Activated naive CD4-positive, alpha-beta T cell treated with anti-CD3 and anti-CD28 coated beads for 36 hours (primary cell): ENCODE measurements at regions not wholly inside any gene's neighbourhood (a gene's known extent, or its start where the extent isn't known, plus 50 kb on each side); places are given as distances from the start of the nearest gene placed in this dataset.

Experiments
- CTCF ChIA-PET: fragments of 350-600 bp; sonication (Branson Sonifier 250); formaldehyde crosslinking; loops from one replicate; lab custom pipeline; 2021; ENCODE audit warnings: antibody characterized with exemption; lab: Charles Lee
- DNase-seq: peaks from one replicate; pipeline ENCODE4 v3.0.0-alpha.2; 2020
- H3K27ac Mint-ChIP-seq: one replicate; pipeline ENCODE4 v1.8.0; 2021; ENCODE audit warnings: mild to moderate bottlenecking, mixed read lengths
- H3K27me3 Mint-ChIP-seq: one replicate; pipeline ENCODE4 v1.8.0; 2021; ENCODE audit warnings: low read depth, mixed read lengths
- H3K36me3 Mint-ChIP-seq: one replicate; pipeline ENCODE4 v1.8.0; 2021; ENCODE audit warnings: low read depth, mixed read lengths
- H3K4me1 Mint-ChIP-seq: one replicate; pipeline ENCODE4 v1.8.0; 2021; ENCODE audit warnings: low read depth, mixed read lengths
- H3K4me3 Mint-ChIP-seq: one replicate; pipeline ENCODE4 v1.8.0; 2021; ENCODE audit warnings: mild to moderate bottlenecking, moderate library complexity, mixed read lengths
- H3K9me3 Mint-ChIP-seq: one replicate; pipeline ENCODE4 v1.8.0; 2021; ENCODE audit warnings: mixed read lengths
- intact Hi-C: fragments of 100-400 bp; cut with micrococcal nuclease; formaldehyde crosslinking; loops from one replicate; pipeline ENCODE4 v1.15.1; 2023

- Mint-ChIP-seq H3K4me3 (no peak overlapping the region), H3K27me3 (no peaks in the 10 kb centered on the region), H3K9me3 (no peaks in the 10 kb centered on the region), H3K27ac (no peak overlapping the region), H3K4me1 (no peaks in the 10 kb centered on the region), H3K36me3 (no peaks in the 10 kb centered on the region)
- CTCF ChIA-PET: interaction anchor here (0.9 kb wide), 1 partner anchor 12 kb away, joined by 3 read pairs; no protein-coding TSS in a partner anchor
- no peak for DNase-seq
- intact Hi-C loops: no loop called here
These were observed 194.2 kb upstream of the CHD1 start for GRCh38 chr5:99122976-99123375.

DNA sequence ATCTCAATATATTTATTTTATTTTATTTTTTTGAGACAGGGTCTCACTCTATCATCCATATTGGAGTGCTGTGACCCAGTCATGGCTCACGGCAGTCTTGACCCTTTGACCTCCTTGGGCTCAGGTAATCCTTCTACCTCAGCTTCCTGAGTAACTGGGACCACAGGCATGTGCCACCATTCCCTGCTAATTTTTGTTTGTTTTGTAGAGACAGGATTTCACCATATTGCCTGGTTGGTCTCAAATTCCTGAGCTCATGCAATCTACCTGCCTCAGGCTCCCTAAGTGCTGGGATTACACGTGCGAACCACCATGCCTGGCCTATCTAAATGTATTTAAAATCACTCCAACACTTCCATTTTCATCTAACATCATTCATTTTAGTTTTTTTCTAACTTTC, 190.5 kb upstream of the CHD1 start:
- Mint-ChIP-seq H3K4me1 (no peaks in the 10 kb centered on the region), H3K27me3 (no peaks in the 10 kb centered on the region), H3K4me3 (no peak overlapping the region), H3K27ac (no peak overlapping the region), H3K9me3 (no peaks in the 10 kb centered on the region), H3K36me3 (no peaks in the 10 kb centered on the region)
- CTCF ChIA-PET: no interaction called here
- intact Hi-C loops: no loop called here
- no peak for DNase-seq

DNA sequence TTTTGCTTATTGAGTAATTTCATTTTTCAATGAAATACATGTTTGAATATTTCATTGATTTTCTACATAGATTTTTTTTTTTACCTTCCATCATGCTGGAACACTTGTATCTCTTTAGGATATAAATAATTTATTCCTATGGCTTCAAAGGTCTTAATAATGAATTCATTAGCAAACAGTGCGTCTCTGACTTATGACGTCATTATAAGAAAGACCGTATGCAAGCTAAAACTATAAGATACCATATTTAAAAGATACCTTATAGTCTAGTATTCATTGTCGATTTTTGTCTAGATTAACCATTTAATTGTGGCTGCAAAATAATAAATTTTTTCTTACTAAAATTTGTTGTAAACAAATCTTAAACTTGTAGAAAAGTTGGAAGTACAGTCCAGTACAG, 187.7 kb upstream of the CHD1 start:
- H3K36me3 Mint-ChIP-seq: no peaks in the 10 kb centered on the region
- H3K9me3 Mint-ChIP-seq: no peaks in the 10 kb centered on the region
- no peak overlapping the region for H3K27ac Mint-ChIP-seq
- intact Hi-C loops: no loop called here
- H3K27me3 Mint-ChIP-seq: no peaks in the 10 kb centered on the region
- DNase-seq: no peak
- CTCF ChIA-PET: interaction anchor here (1.0 kb wide), 1 partner anchor 11 kb away, joined by 3 read pairs; no protein-coding TSS in a partner anchor
- no peak overlapping the region for H3K4me3 Mint-ChIP-seq
- no peaks in the 10 kb centered on the region for H3K4me1 Mint-ChIP-seq

- Mint-ChIP-seq H3K4me3 (no peak overlapping the region), H3K27ac (no peak overlapping the region), H3K36me3 (no peaks in the 10 kb centered on the region), H3K4me1 (no peaks in the 10 kb centered on the region), H3K27me3 (peaks cover 3% of the 10 kb centered on the region), H3K9me3 (no peaks in the 10 kb centered on the region)
- CTCF ChIA-PET: no interaction called here
- intact Hi-C loops: loop anchor here (10.0 kb wide), 2 partner anchors 1325 to 1935 kb away; no protein-coding TSS in a partner anchor
- DNase-seq: no peak
These were observed 181.1 kb upstream of the CHD1 start for GRCh38 chr5:99109894-99110293.

GRCh38 chr5:99105216-99105615, 176.4 kb upstream of the CHD1 start:
- intact Hi-C loops: loop anchor here (10.0 kb wide), 2 partner anchors 1330 to 1940 kb away; no protein-coding TSS in a partner anchor
- H3K4me1 Mint-ChIP-seq: no peaks in the 10 kb centered on the region
- DNase-seq: no peak
- no peaks in the 10 kb centered on the region for H3K36me3 Mint-ChIP-seq
- no peaks in the 10 kb centered on the region for H3K27me3 Mint-ChIP-seq
- H3K27ac Mint-ChIP-seq: no peak overlapping the region
- H3K4me3 Mint-ChIP-seq: no peak overlapping the region
- H3K9me3 Mint-ChIP-seq: no peaks in the 10 kb centered on the region
- CTCF ChIA-PET: interaction anchor here (0.6 to 2.5 kb wide), 10 partner anchors 8 to 1979 kb away, joined by 3 to 17 read pairs (median 4); no protein-coding TSS in a partner anchor

- Mint-ChIP-seq H3K9me3 (no peaks in the 10 kb centered on the region), H3K27ac (no peak overlapping the region), H3K27me3 (no peaks in the 10 kb centered on the region), H3K4me3 (no peak overlapping the region), H3K36me3 (no peaks in the 10 kb centered on the region), H3K4me1 (no peaks in the 10 kb centered on the region)
- CTCF ChIA-PET: interaction anchor here (0.6 to 2.5 kb wide), 15 partner anchors 9 to 1980 kb away, joined by 3 to 17 read pairs (median 3); no protein-coding TSS in a partner anchor
- intact Hi-C loops: loop anchor here (10.0 kb wide), 2 partner anchors 1330 to 1940 kb away; no protein-coding TSS in a partner anchor
- DNase-seq: no peak
These were observed 175.8 kb upstream of the CHD1 start for GRCh38 chr5:99104538-99105132.

- intact Hi-C loops: loop anchor here (10.0 kb wide), 2 partner anchors 1333 to 1943 kb away; no protein-coding TSS in a partner anchor
- Mint-ChIP-seq H3K4me3 (no peak overlapping the region), H3K36me3 (no peaks in the 10 kb centered on the region), H3K27ac (no peak overlapping the region), H3K9me3 (no peaks in the 10 kb centered on the region), H3K27me3 (no peaks in the 10 kb centered on the region), H3K4me1 (no peaks in the 10 kb centered on the region)
- DNase-seq: no peak
- CTCF ChIA-PET: interaction anchor here (0.8 kb wide), 1 partner anchor 10 kb away, joined by 3 read pairs; no protein-coding TSS in a partner anchor
These were observed 173.4 kb upstream of the CHD1 start for GRCh38 chr5:99102073-99102697.

- Mint-ChIP-seq H3K9me3 (no peaks in the 10 kb centered on the region), H3K4me3 (no peak overlapping the region), H3K27ac (no peak overlapping the region), H3K36me3 (no peaks in the 10 kb centered on the region), H3K4me1 (no peaks in the 10 kb centered on the region), H3K27me3 (no peaks in the 10 kb centered on the region)
- CTCF ChIA-PET: no interaction called here
- intact Hi-C loops: loop anchor here (10.0 kb wide), 2 partner anchors 1335 to 1945 kb away; no protein-coding TSS in a partner anchor
- DNase-seq: no peak
These were observed 170.9 kb upstream of the CHD1 start for GRCh38 chr5:99099691-99100090.

GRCh38 chr5:99089822-99090549, 161.2 kb upstream of the CHD1 start:
- DNase-seq: no peak
- H3K4me3 Mint-ChIP-seq: no peak overlapping the region
- no peak overlapping the region for H3K27ac Mint-ChIP-seq
- H3K36me3 Mint-ChIP-seq: no peaks in the 10 kb centered on the region
- no peaks in the 10 kb centered on the region for H3K9me3 Mint-ChIP-seq
- CTCF ChIA-PET: no interaction called here
- intact Hi-C loops: no loop called here
- H3K4me1 Mint-ChIP-seq: peaks cover 9% of the 10 kb centered on the region
- H3K27me3 Mint-ChIP-seq: peaks cover 2% of the 10 kb centered on the region

- intact Hi-C loops: no loop called here
- H3K9me3 Mint-ChIP-seq: no peaks in the 10 kb centered on the region
- H3K27me3 Mint-ChIP-seq: no peaks in the 10 kb centered on the region
- CTCF ChIA-PET: interaction anchor here (2.0 kb wide), 1 partner anchor 16 kb away, joined by 11 read pairs; no protein-coding TSS in a partner anchor
- H3K4me3 Mint-ChIP-seq: no peak overlapping the region
- no peak for DNase-seq
- H3K36me3 Mint-ChIP-seq: no peaks in the 10 kb centered on the region
- H3K27ac Mint-ChIP-seq: no peak overlapping the region
- H3K4me1 Mint-ChIP-seq: peaks cover 9% of the 10 kb centered on the region
These were observed 159.5 kb upstream of the CHD1 start for GRCh38 chr5:99088309-99088708.

DNA sequence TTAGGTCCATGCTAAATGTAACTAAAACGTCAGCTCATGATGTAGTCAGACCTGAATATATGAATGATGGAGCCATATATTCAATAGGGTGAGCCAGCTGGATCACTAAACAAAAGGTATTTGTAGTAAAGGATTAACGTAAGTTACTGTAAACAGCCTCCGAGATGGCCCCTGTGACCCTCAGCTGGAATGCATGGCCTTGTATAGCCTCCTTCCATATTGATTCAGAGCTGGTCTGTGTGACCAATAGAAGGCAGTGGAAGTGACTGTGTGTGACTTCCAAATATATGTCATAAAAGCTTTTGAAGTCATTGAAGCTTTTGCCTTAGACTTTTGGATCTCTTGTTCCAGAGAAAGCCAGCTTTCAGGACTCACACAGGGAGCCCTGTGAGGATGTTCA, 154.4 kb upstream of the CHD1 start:
- intact Hi-C loops: no loop called here
- no peak for DNase-seq
- Mint-ChIP-seq H3K4me3 (no peak overlapping the region), H3K4me1 (peaks cover 9% of the 10 kb centered on the region), H3K36me3 (no peaks in the 10 kb centered on the region), H3K9me3 (no peaks in the 10 kb centered on the region), H3K27me3 (no peaks in the 10 kb centered on the region), H3K27ac (no peak overlapping the region)
- CTCF ChIA-PET: no interaction called here

DNA sequence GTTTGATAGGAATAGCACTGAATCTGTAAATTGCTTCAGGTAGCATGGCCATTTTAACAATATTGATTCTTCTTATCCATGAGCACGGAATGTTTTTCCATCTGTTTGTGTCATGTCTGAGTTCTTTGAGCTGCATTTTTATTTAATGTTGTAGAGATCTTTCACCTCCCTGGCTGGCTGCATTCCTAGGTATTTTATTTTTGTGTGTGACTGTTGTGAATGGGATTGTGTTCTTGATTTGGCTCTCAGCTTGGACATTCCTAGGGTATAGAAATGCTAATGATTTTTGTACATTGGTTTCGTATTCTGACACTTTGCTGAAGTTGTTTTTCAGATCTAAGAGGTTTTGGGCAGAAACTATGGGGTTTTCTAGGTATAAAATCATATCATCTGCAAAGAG, 152.9 kb upstream of the CHD1 start:
- Mint-ChIP-seq H3K36me3 (no peaks in the 10 kb centered on the region), H3K27me3 (no peaks in the 10 kb centered on the region), H3K4me3 (no peak overlapping the region), H3K4me1 (no peaks in the 10 kb centered on the region), H3K27ac (no peak overlapping the region), H3K9me3 (no peaks in the 10 kb centered on the region)
- CTCF ChIA-PET: no interaction called here
- DNase-seq: no peak
- intact Hi-C loops: no loop called here
